ENCODE measurements at regions not wholly inside any gene's neighbourhood (a gene's known extent, or its start where the extent isn't known, plus 50 kb on each side); places are given as distances from the start of the nearest gene placed in this dataset.

GRCh38 chr5:85670417-85670816 lies 947.3 kb upstream of the COX7C start:
- no peak overlapping the region for H3K4me3 ChIP-seq (ENCODE audit: low read depth, low read length)
- DNase-seq (ENCODE audit: low read depth): no peak
- no peak for TF ChIP-seq CTCF (IDR thresholded peaks at IDR 0.05; ENCODE audit: insufficient read depth, low read length)

GRCh38 chr5:85671223-85671970 lies 946.3 kb upstream of the COX7C start:
- no peak for TF ChIP-seq CTCF (IDR thresholded peaks at IDR 0.05; ENCODE audit: insufficient read depth, low read length)
- DNase-seq (ENCODE audit: low read depth): no peak
- no peak overlapping the region for H3K4me3 ChIP-seq (ENCODE audit: low read depth, low read length)

GRCh38 chr5:85681871-85682270 lies 935.9 kb upstream of the COX7C start:
- no peak overlapping the region for H3K4me3 ChIP-seq (ENCODE audit: low read depth, low read length)
- DNase-seq (ENCODE audit: low read depth): no peak
- TF ChIP-seq CTCF (IDR thresholded peaks at IDR 0.05; ENCODE audit: insufficient read depth, low read length): no peak

- DNase-seq (ENCODE audit: low read depth): no peak
- no peak overlapping the region for H3K4me3 ChIP-seq (ENCODE audit: low read depth, low read length)
- TF ChIP-seq CTCF (IDR thresholded peaks at IDR 0.05; ENCODE audit: insufficient read depth, low read length): no peak
These were observed 933.4 kb upstream of the COX7C start for GRCh38 chr5:85684351-85684750.

GRCh38 chr5:85703296-85703695 lies 914.4 kb upstream of the COX7C start:
- no peak overlapping the region for H3K4me3 ChIP-seq (ENCODE audit: low read depth, low read length)
- DNase-seq (ENCODE audit: low read depth): no peak
- no peak for TF ChIP-seq CTCF (IDR thresholded peaks at IDR 0.05; ENCODE audit: insufficient read depth, low read length)

- no peak for TF ChIP-seq CTCF (IDR thresholded peaks at IDR 0.05; ENCODE audit: insufficient read depth, low read length)
- H3K4me3 ChIP-seq (ENCODE audit: low read depth, low read length): no peak overlapping the region
- no peak for DNase-seq (ENCODE audit: low read depth)
These were observed 908.0 kb upstream of the COX7C start for GRCh38 chr5:85709728-85710127.
